ENCODE measurements at regions not wholly inside any gene's neighbourhood (a gene's known extent, or its start where the extent isn't known, plus 50 kb on each side); places are given as distances from the start of the nearest gene placed in this dataset.

- DNase-seq: no peak
- Mint-ChIP-seq H3K27me3 (ENCODE audit: insufficient read depth, unreplicated experiment) (no peaks in the 10 kb centered on the region), H3K4me1 (ENCODE audit: low read depth, unreplicated experiment) (no peaks in the 10 kb centered on the region), H3K27ac (ENCODE audit: unreplicated experiment) (no peak overlapping the region), H3K9me3 (ENCODE audit: unreplicated experiment) (no peaks in the 10 kb centered on the region), H3K4me3 (ENCODE audit: unreplicated experiment) (no peak overlapping the region), H3K36me3 (ENCODE audit: insufficient read depth, unreplicated experiment) (no peaks in the 10 kb centered on the region)
- TF ChIP-seq CTCF (IDR thresholded peaks at IDR 0.05; ENCODE audit: insufficient read depth in 1 of 2, low read depth in 1 of 2, low read length in 1 of 2, severe bottlenecking in 1 of 2, unreplicated experiment in 1 of 2): no peak
- ChIA-PET CTCF (no interaction called here), POLR2A (no interaction called here)
- H3K36me3 ChIP-seq (ENCODE audit: control insufficient read depth, insufficient read depth, low read length): no peaks in the 10 kb centered on the region
- intact Hi-C loops (cut with micrococcal nuclease; ENCODE audit: unreplicated experiment): no loop called here
- H3K4me3 ChIP-seq (ENCODE audit: low read depth, low read length): no peak overlapping the region
- no TSS peak for BruUV-seq (replicated peaks)
- no peaks in the 10 kb centered on the region for H3K9me3 ChIP-seq
- no peaks in the 10 kb centered on the region for H3K4me1 ChIP-seq
- no peaks in the 10 kb centered on the region for H3K27me3 ChIP-seq (replicated peaks; ENCODE audit: control insufficient read depth, insufficient read depth, low read length)
These were observed 445.1 kb upstream of the CDH20 start for GRCh38 chr18:60888071-60888624.

- ChIA-PET CTCF (no interaction called here), POLR2A (no interaction called here)
- no peak overlapping the region for H3K4me3 ChIP-seq (ENCODE audit: low read depth, low read length)
- intact Hi-C loops (cut with micrococcal nuclease; ENCODE audit: unreplicated experiment): no loop called here
- H3K27me3 Mint-ChIP-seq (ENCODE audit: insufficient read depth, unreplicated experiment): no peaks in the 10 kb centered on the region
- no peaks in the 10 kb centered on the region for H3K36me3 Mint-ChIP-seq (ENCODE audit: insufficient read depth, unreplicated experiment)
- no peak for TF ChIP-seq CTCF (IDR thresholded peaks at IDR 0.05; ENCODE audit: insufficient read depth in 1 of 2, low read depth in 1 of 2, low read length in 1 of 2, severe bottlenecking in 1 of 2, unreplicated experiment in 1 of 2)
- BruUV-seq (replicated peaks): no TSS peak
- H3K9me3 Mint-ChIP-seq (ENCODE audit: unreplicated experiment): no peaks in the 10 kb centered on the region
- no peaks in the 10 kb centered on the region for H3K27me3 ChIP-seq (replicated peaks; ENCODE audit: control insufficient read depth, insufficient read depth, low read length)
- no peak overlapping the region for H3K27ac Mint-ChIP-seq (ENCODE audit: unreplicated experiment)
- no peak for DNase-seq
- H3K4me3 Mint-ChIP-seq (ENCODE audit: unreplicated experiment): no peak overlapping the region
- H3K4me1 Mint-ChIP-seq (ENCODE audit: low read depth, unreplicated experiment): no peaks in the 10 kb centered on the region
- H3K9me3 ChIP-seq: no peaks in the 10 kb centered on the region
- H3K36me3 ChIP-seq (ENCODE audit: control insufficient read depth, insufficient read depth, low read length): no peaks in the 10 kb centered on the region
- H3K4me1 ChIP-seq: no peaks in the 10 kb centered on the region
These were observed 443.8 kb upstream of the CDH20 start for GRCh38 chr18:60889442-60889841.

- no peak for TF ChIP-seq CTCF (IDR thresholded peaks at IDR 0.05; ENCODE audit: insufficient read depth in 1 of 2, low read depth in 1 of 2, low read length in 1 of 2, severe bottlenecking in 1 of 2, unreplicated experiment in 1 of 2)
- H3K27ac Mint-ChIP-seq (ENCODE audit: unreplicated experiment): no peak overlapping the region
- POLR2A ChIA-PET: no interaction called here
- no peaks in the 10 kb centered on the region for H3K27me3 Mint-ChIP-seq (ENCODE audit: insufficient read depth, unreplicated experiment)
- no peaks in the 10 kb centered on the region for H3K36me3 Mint-ChIP-seq (ENCODE audit: insufficient read depth, unreplicated experiment)
- H3K4me3 ChIP-seq (ENCODE audit: low read depth, low read length): no peak overlapping the region
- no peak for DNase-seq
- H3K9me3 ChIP-seq: no peaks in the 10 kb centered on the region
- H3K4me3 Mint-ChIP-seq (ENCODE audit: unreplicated experiment): no peak overlapping the region
- H3K4me1 Mint-ChIP-seq (ENCODE audit: low read depth, unreplicated experiment): no peaks in the 10 kb centered on the region
- CTCF ChIA-PET: no interaction called here
- no peaks in the 10 kb centered on the region for H3K9me3 Mint-ChIP-seq (ENCODE audit: unreplicated experiment)
- no TSS peak for BruUV-seq (replicated peaks)
- no peaks in the 10 kb centered on the region for H3K4me1 ChIP-seq
- H3K36me3 ChIP-seq (ENCODE audit: control insufficient read depth, insufficient read depth, low read length): no peaks in the 10 kb centered on the region
- no peaks in the 10 kb centered on the region for H3K27me3 ChIP-seq (replicated peaks; ENCODE audit: control insufficient read depth, insufficient read depth, low read length)
- intact Hi-C loops (cut with micrococcal nuclease; ENCODE audit: unreplicated experiment): no loop called here
These were observed 441.3 kb upstream of the CDH20 start for GRCh38 chr18:60891936-60892335.

Data from Caco-2 (cell line).